Neuronal stem cell (in vitro differentiated cells): ENCODE measurements at regions not wholly inside any gene's neighbourhood (a gene's known extent, or its start where the extent isn't known, plus 50 kb on each side); places are given as distances from the start of the nearest gene placed in this dataset.

ENCODE experiments used
- DNase-seq: peaks from one replicate; pipeline ENCODE4 v3.0.0-alpha.2; 2013; ENCODE audit warnings: low spot score
- H2AFZ ChIP-seq: one replicate; pipeline ENCODE4 v1.6.1; 2013; ENCODE audit warnings: mild to moderate bottlenecking, low read length, inconsistent platforms
- H2AK5ac ChIP-seq: 2 replicates; pipeline ENCODE4 v1.6.1; 2013; ENCODE audit warnings: low read depth, mild to moderate bottlenecking, inconsistent platforms, low read length, moderate library complexity, mixed read lengths
- H2BK120ac ChIP-seq: 2 replicates; pipeline ENCODE4 v1.6.1; 2013; ENCODE audit warnings: low read depth, mild to moderate bottlenecking, inconsistent platforms, low read length, moderate library complexity, mixed read lengths
- H2BK12ac ChIP-seq: one replicate; pipeline ENCODE4 v1.6.1; 2013; ENCODE audit warnings: low read length, inconsistent platforms
- H2BK15ac ChIP-seq: 2 replicates; pipeline ENCODE4 v1.6.1; 2013; ENCODE audit warnings: mild to moderate bottlenecking, low read length, inconsistent platforms, mixed read lengths
- H2BK5ac ChIP-seq: one replicate; pipeline ENCODE4 v1.6.1; 2013; ENCODE audit warnings: inconsistent platforms, mild to moderate bottlenecking, low read length, moderate library complexity
- H3K14ac ChIP-seq: one replicate; pipeline ENCODE4 v1.6.1; 2013; ENCODE audit warnings: low read length, inconsistent platforms
- H3K18ac ChIP-seq: 2 replicates; pipeline ENCODE4 v1.6.1; 2013; ENCODE audit warnings: low read length, inconsistent platforms
- H3K23ac ChIP-seq: 2 replicates; pipeline ENCODE4 v1.6.1; 2013; ENCODE audit warnings: low read depth, mild to moderate bottlenecking, mixed read lengths, low read length, inconsistent platforms; ENCODE audit not compliant: poor library complexity
- H3K27ac ChIP-seq: replicated peaks from 3 replicates; pipeline ENCODE4 v1.5.1; 2013; ENCODE audit warnings: low read length, inconsistent platforms
- H3K27me3 ChIP-seq, 3 experiments: 2 replicates each; pipeline ENCODE4 v1.6.1; 2013; ENCODE audit warnings: low read length in 3 of 3, mild to moderate bottlenecking in 2 of 3, inconsistent platforms in 1 of 3, low read depth in 1 of 3, mixed read lengths in 1 of 3, moderate library complexity in 1 of 3; ENCODE audit not compliant: control insufficient read depth in 3 of 3, insufficient read depth in 3 of 3
- H3K36me3 ChIP-seq, 2 donors: replicated peaks in 1 of 2; 2 replicates each; pipeline ENCODE4 v1.6.1; 2013; ENCODE audit warnings: low read length in 2 of 2; ENCODE audit not compliant: control insufficient read depth in 2 of 2, insufficient read depth in 2 of 2
- H3K4ac ChIP-seq: 2 replicates; pipeline ENCODE4 v1.6.1; 2013; ENCODE audit warnings: inconsistent platforms, mild to moderate bottlenecking, low read length, moderate library complexity
- H3K4me1 ChIP-seq, 2 donors: 1 replicate in 1 of 2; 2 replicates in 1 of 2; pipeline ENCODE4 v1.6.1; 2013; ENCODE audit warnings: low read length in 2 of 2, low read depth in 1 of 2; ENCODE audit not compliant: control insufficient read depth in 2 of 2, insufficient read depth in 1 of 2
- H3K4me2 ChIP-seq: one replicate; pipeline ENCODE4 v1.6.1; 2013; ENCODE audit warnings: mild to moderate bottlenecking, low read length, inconsistent platforms; ENCODE audit not compliant: insufficient read depth, poor library complexity, severe bottlenecking
- H3K4me3 ChIP-seq, 2 donors: 2 replicates each; pipeline ENCODE4 v1.5.1; 2013; ENCODE audit warnings: low read length in 2 of 2, mild to moderate bottlenecking in 2 of 2, inconsistent platforms in 1 of 2, moderate library complexity in 1 of 2
- H3K79me1 ChIP-seq: one replicate; pipeline ENCODE4 v1.6.1; 2013; ENCODE audit warnings: low read depth, mild to moderate bottlenecking, inconsistent platforms, low read length, moderate library complexity
- H3K9ac ChIP-seq: one replicate; pipeline ENCODE4 v1.6.1; 2013; ENCODE audit warnings: mild to moderate bottlenecking, low read depth, low read length, inconsistent platforms; ENCODE audit not compliant: poor library complexity
- H3K9me3 ChIP-seq, 2 donors: replicated peaks in 1 of 2; 2 replicates each; pipeline versions ENCODE3 to v1.6.1; 2013; ENCODE audit warnings: low read length in 2 of 2, mild to moderate bottlenecking in 2 of 2, inconsistent platforms in 1 of 2, low read depth in 1 of 2, mixed read lengths in 1 of 2, moderate library complexity in 1 of 2; ENCODE audit not compliant: control insufficient read depth in 2 of 2, insufficient read depth in 1 of 2
- H4K8ac ChIP-seq: one replicate; pipeline ENCODE4 v1.6.1; 2013; ENCODE audit warnings: low read depth, mild to moderate bottlenecking, inconsistent platforms, low read length, moderate library complexity
- H4K91ac ChIP-seq: one replicate; pipeline ENCODE4 v1.6.1; 2013; ENCODE audit warnings: low read length, low read depth, mild to moderate bottlenecking, inconsistent platforms; ENCODE audit not compliant: poor library complexity
- WGBS, 2 donors: extraction: QIAGEN DNeasy Blood & Tissue Kit; methylation state at CpG; one replicate each; pipeline ENCODE4 v1.1.7; 2013; ENCODE audit warnings: missing lambda C conversion rate in 2 of 2, mixed read lengths in 1 of 2; ENCODE audit not compliant: insufficient read length in 2 of 2, insufficient replicate concordance in 1 of 2; ENCODE audit errors: extremely low coverage in 2 of 2; 5-methylcytosine and 5-hydroxymethylcytosine counted together

GRCh38 chr2:15048000-15048399 lies 415.5 kb downstream of the LRATD1 start:
- H2BK15ac ChIP-seq: no peak overlapping the region
- H3K9ac ChIP-seq: no peak overlapping the region
- H2BK12ac ChIP-seq: no peak overlapping the region
- H2BK120ac ChIP-seq: no peak overlapping the region
- H3K27me3 ChIP-seq: no peaks in the 10 kb centered on the region
- H4K8ac ChIP-seq: no peak overlapping the region
- no peak overlapping the region for H3K23ac ChIP-seq
- no peak overlapping the region for H4K91ac ChIP-seq
- H3K27ac ChIP-seq: no peak overlapping the region
- H3K18ac ChIP-seq: no peak overlapping the region
- no peak overlapping the region for H3K4me3 ChIP-seq
- no peak overlapping the region for H2AK5ac ChIP-seq
- no peak for DNase-seq
- H2BK5ac ChIP-seq: no peak overlapping the region
- peaks cover 2 to 7% of the 10 kb centered on the region in 2 donors for H3K4me1 ChIP-seq
- no peaks in the 10 kb centered on the region for H3K9me3 ChIP-seq
- H3K4ac ChIP-seq: no peak overlapping the region
- no peaks in the 10 kb centered on the region for H3K36me3 ChIP-seq
- no CpG with 5 or more reads among the region's 6 CpGs for WGBS, 2 donors
- no peak overlapping the region for H2AFZ ChIP-seq
- no peaks in the 10 kb centered on the region for H3K79me1 ChIP-seq
- no peak overlapping the region for H3K4me2 ChIP-seq
- H3K14ac ChIP-seq: no peak overlapping the region

GRCh38 chr2:15049096-15049993 lies 416.8 kb downstream of the LRATD1 start:
- H2BK12ac ChIP-seq: no peak overlapping the region
- H3K9ac ChIP-seq: no peak overlapping the region
- no peak overlapping the region for H3K27ac ChIP-seq
- peak overlapping the region; percentile 21 for H3K18ac ChIP-seq
- WGBS, 2 donors: no CpG with 5 or more reads among the region's 14 CpGs
- H2BK15ac ChIP-seq: no peak overlapping the region
- no peak overlapping the region for H2AK5ac ChIP-seq
- no peaks in the 10 kb centered on the region for H3K27me3 ChIP-seq
- H2BK5ac ChIP-seq: no peak overlapping the region
- no peak overlapping the region for H3K4me2 ChIP-seq
- peaks cover 0 to 6% of the 10 kb centered on the region in 2 donors for H3K4me1 ChIP-seq
- no peak overlapping the region for H3K4me3 ChIP-seq
- peak overlapping the region; percentile 58 for H2AFZ ChIP-seq
- no peaks in the 10 kb centered on the region for H3K79me1 ChIP-seq
- peak overlapping the region; percentile 44 for H3K4ac ChIP-seq
- no peaks in the 10 kb centered on the region for H3K36me3 ChIP-seq
- H4K91ac ChIP-seq: no peak overlapping the region
- H3K9me3 ChIP-seq: no peaks in the 10 kb centered on the region
- no peak overlapping the region for H3K23ac ChIP-seq
- H2BK120ac ChIP-seq: no peak overlapping the region
- no peak overlapping the region for H3K14ac ChIP-seq
- no peak for DNase-seq
- no peak overlapping the region for H4K8ac ChIP-seq

- H3K9ac ChIP-seq: no peak overlapping the region
- H3K14ac ChIP-seq: no peak overlapping the region
- peak overlapping the region; percentile 3 for H2AFZ ChIP-seq
- no peak overlapping the region for H3K4me2 ChIP-seq
- H3K4me3 ChIP-seq: no peak overlapping the region
- no peak overlapping the region for H3K27ac ChIP-seq
- no peak overlapping the region for H4K91ac ChIP-seq
- no peak overlapping the region for H2BK12ac ChIP-seq
- H3K23ac ChIP-seq: no peak overlapping the region
- no peak overlapping the region for H2AK5ac ChIP-seq
- H4K8ac ChIP-seq: no peak overlapping the region
- peaks cover 0 to 1% of the 10 kb centered on the region in 2 donors for H3K9me3 ChIP-seq
- no peak overlapping the region for H2BK5ac ChIP-seq
- DNase-seq: no peak
- no CpG with 5 or more reads among the region's 4 CpGs for WGBS, 2 donors
- H3K36me3 ChIP-seq: no peaks in the 10 kb centered on the region
- no peaks in the 10 kb centered on the region for H3K27me3 ChIP-seq
- no peak overlapping the region for H2BK15ac ChIP-seq
- peaks cover 0 to 5% of the 10 kb centered on the region in 2 donors for H3K4me1 ChIP-seq
- H3K18ac ChIP-seq: no peak overlapping the region
- no peaks in the 10 kb centered on the region for H3K79me1 ChIP-seq
- H2BK120ac ChIP-seq: no peak overlapping the region
- no peak overlapping the region for H3K4ac ChIP-seq
Measured at GRCh38 chr2:15050483-15050882, 418.0 kb downstream of the LRATD1 start.

- WGBS, 2 donors: no CpG with 5 or more reads among the region's 5 CpGs
- H3K4me2 ChIP-seq: no peak overlapping the region
Measured at GRCh38 chr2:15053542-15053941, 421.0 kb downstream of the LRATD1 start.

More at GRCh38 chr2:15053542-15053941, 421.0 kb downstream of the LRATD1 start:
- no peak overlapping the region for H3K27ac ChIP-seq
- H3K23ac ChIP-seq: no peak overlapping the region
- H4K8ac ChIP-seq: no peak overlapping the region
- no peak overlapping the region for H2BK120ac ChIP-seq
- H2BK12ac ChIP-seq: no peak overlapping the region
- no peaks in the 10 kb centered on the region for H3K27me3 ChIP-seq
- peaks cover 0 to 3% of the 10 kb centered on the region in 2 donors for H3K4me1 ChIP-seq
- no peak overlapping the region for H2AK5ac ChIP-seq
- no peaks in the 10 kb centered on the region for H3K79me1 ChIP-seq
- peak overlapping the region; percentile 24 for H2AFZ ChIP-seq
- H2BK15ac ChIP-seq: no peak overlapping the region
- H4K91ac ChIP-seq: no peak overlapping the region
- no peak overlapping the region for H3K18ac ChIP-seq
- no peak overlapping the region for H3K9ac ChIP-seq
- H3K14ac ChIP-seq: no peak overlapping the region
- no peak overlapping the region for H3K4ac ChIP-seq
- no peak for DNase-seq
- no peak overlapping the region for H2BK5ac ChIP-seq
- H3K9me3 ChIP-seq: peaks cover 0 to 1% of the 10 kb centered on the region in 2 donors
- H3K4me3 ChIP-seq: no peak overlapping the region
- H3K36me3 ChIP-seq: no peaks in the 10 kb centered on the region
